Hepatocyte (in vitro differentiated cells): ENCODE measurements at regions not wholly inside any gene's neighbourhood (a gene's known extent, or its start where the extent isn't known, plus 50 kb on each side); places are given as distances from the start of the nearest gene placed in this dataset.

ENCODE experiments used
- DNase-seq: peaks from one replicate; pipeline ENCODE4 v3.0.0-alpha.2; 2016; ENCODE audit warnings: low spot score
- H2AFZ ChIP-seq: fragments of 200-600 bp; sonication (generic); 2 replicates; pipeline ENCODE4 v1.6.0; 2016; ENCODE audit warnings: antibody characterized with exemption, mild to moderate bottlenecking
- H3K27ac ChIP-seq: fragments of 200-600 bp; sonication (generic); 2 replicates; pipeline ENCODE4 v1.5.1; 2016; ENCODE audit warnings: mild to moderate bottlenecking
- H3K27me3 ChIP-seq: fragments of 200-600 bp; sonication (generic); 2 replicates; pipeline ENCODE4 v1.6.1; 2016
- H3K36me3 ChIP-seq: fragments of 200-600 bp; sonication (generic); replicated peaks from 2 replicates; pipeline ENCODE4 v1.5.1; 2016; ENCODE audit warnings: low read depth; ENCODE audit not compliant: insufficient read depth
- H3K4me1 ChIP-seq: fragments of 200-600 bp; sonication (generic); 2 replicates; pipeline ENCODE4 v1.5.1; 2016; ENCODE audit warnings: mild to moderate bottlenecking, moderate library complexity; ENCODE audit not compliant: insufficient read depth
- H3K4me2 ChIP-seq: fragments of 200-600 bp; sonication (generic); 2 replicates; pipeline ENCODE4 v1.6.0; 2016
- H3K4me3 ChIP-seq: fragments of 200-600 bp; sonication (generic); 2 replicates; pipeline ENCODE4 v1.5.1; 2016; ENCODE audit warnings: mild to moderate bottlenecking
- H3K79me2 ChIP-seq: fragments of 200-600 bp; sonication (generic); 2 replicates; pipeline ENCODE4 v1.6.0; 2017; ENCODE audit warnings: mild to moderate bottlenecking
- H3K9me2 ChIP-seq: fragments of 200-600 bp; sonication (generic); replicated peaks from 2 replicates; pipeline ENCODE4 v1.6.0; 2017; ENCODE audit warnings: mild to moderate bottlenecking; ENCODE audit not compliant: insufficient read depth
- H3K9me3 ChIP-seq: fragments of 200-600 bp; sonication (generic); 2 replicates; pipeline ENCODE4 v1.5.1; 2016; ENCODE audit warnings: low read depth, mild to moderate bottlenecking
- H4K20me1 ChIP-seq: fragments of 200-600 bp; sonication (generic); 2 replicates; pipeline ENCODE4 v1.6.0; 2016; ENCODE audit warnings: mild to moderate bottlenecking; ENCODE audit not compliant: insufficient read depth, poor library complexity, severe bottlenecking
- CTCF ChIP-seq: fragments of 200-600 bp; sonication (generic); IDR thresholded peaks from 2 replicates; pipeline ENCODE4 v1.5.1; 2016; ENCODE audit warnings: antibody characterized with exemption, mild to moderate bottlenecking; ENCODE audit not compliant: poor library complexity
- EZH2 ChIP-seq: fragments of 200-600 bp; sonication (generic); IDR thresholded peaks from 2 replicates; pipeline ENCODE4 v1.6.1; 2016; ENCODE audit warnings: antibody characterized with exemption, mild to moderate bottlenecking, borderline replicate concordance
- EZH2phosphoT487 ChIP-seq: fragments of 200-600 bp; sonication (generic); IDR thresholded peaks from one replicate; pipeline ENCODE4 v1.6.1; 2018; ENCODE audit warnings: antibody characterized with exemption, mild to moderate bottlenecking, low read depth, moderate library complexity; ENCODE audit not compliant: unreplicated experiment, severe bottlenecking
- WGBS: methylation state at CpG from one replicate; pipeline ENCODE4 v1.1.6; 2016; ENCODE audit warnings: low lambda C conversion rate; ENCODE audit errors: missing lambda C conversion rate; 5-methylcytosine and 5-hydroxymethylcytosine counted together

- H3K9me3 ChIP-seq: no peaks in the 10 kb centered on the region
- no peak for DNase-seq
These were observed 280.0 kb downstream of the ALG10 start for GRCh38 chr12:34302131-34302885.

GRCh38 chr12:34303091-34303870 lies 281.0 kb downstream of the ALG10 start:
- Histone ChIP-seq H3K4me1 (no peaks in the 10 kb centered on the region), H3K9me3 (no peaks in the 10 kb centered on the region)

More at GRCh38 chr12:34302131-34302885, 280.0 kb downstream of the ALG10 start:
- no peak overlapping the region for H3K4me2 ChIP-seq
- no peaks in the 10 kb centered on the region for H3K4me1 ChIP-seq
- TF ChIP-seq EZH2 (no peak), CTCF (no peak), EZH2phosphoT487 (no peak)
- no peak overlapping the region for H2AFZ ChIP-seq
- no peak overlapping the region for H3K4me3 ChIP-seq
- H3K27me3 ChIP-seq: no peaks in the 10 kb centered on the region
- no peaks in the 10 kb centered on the region for H3K79me2 ChIP-seq
- no peaks in the 10 kb centered on the region for H3K9me2 ChIP-seq
- no peaks in the 10 kb centered on the region for H4K20me1 ChIP-seq
- WGBS: 77% methylated on average over 30 of the region's 30 CpGs
- H3K27ac ChIP-seq: no peak overlapping the region
- no peaks in the 10 kb centered on the region for H3K36me3 ChIP-seq

GRCh38 chr12:34304001-34304400 lies 281.7 kb downstream of the ALG10 start:
- no peak for DNase-seq
- WGBS: 81% methylated on average over 18 of the region's 18 CpGs
- H3K9me3 ChIP-seq: no peaks in the 10 kb centered on the region

More at GRCh38 chr12:34303091-34303870, 281.0 kb downstream of the ALG10 start:
- 78% methylated on average over 24 of the region's 24 CpGs for WGBS
- Histone ChIP-seq H3K4me2 (no peak overlapping the region), H4K20me1 (no peaks in the 10 kb centered on the region), H3K4me3 (no peak overlapping the region), H3K36me3 (no peaks in the 10 kb centered on the region), H3K27me3 (no peaks in the 10 kb centered on the region), H3K9me2 (no peaks in the 10 kb centered on the region), H3K79me2 (no peaks in the 10 kb centered on the region), H3K27ac (no peak overlapping the region), H2AFZ (no peak overlapping the region)
- no peak for TF ChIP-seq CTCF
- TF ChIP-seq EZH2phosphoT487: no peak
- DNase-seq: no peak

More at GRCh38 chr12:34304001-34304400, 281.7 kb downstream of the ALG10 start:
- no peaks in the 10 kb centered on the region for H3K4me1 ChIP-seq
- no peaks in the 10 kb centered on the region for H4K20me1 ChIP-seq
- H3K27me3 ChIP-seq: no peaks in the 10 kb centered on the region
- H3K4me3 ChIP-seq: no peak overlapping the region
- H3K27ac ChIP-seq: no peak overlapping the region
- H3K36me3 ChIP-seq: no peaks in the 10 kb centered on the region
- H2AFZ ChIP-seq: no peak overlapping the region
- H3K9me2 ChIP-seq: no peaks in the 10 kb centered on the region
- H3K4me2 ChIP-seq: no peak overlapping the region
- no peaks in the 10 kb centered on the region for H3K79me2 ChIP-seq
- no peak for TF ChIP-seq EZH2phosphoT487
- no peak for TF ChIP-seq CTCF
- no peak for TF ChIP-seq EZH2
